K562 (cell line): ENCODE measurements at regions not wholly inside any gene's neighbourhood (a gene's known extent, or its start where the extent isn't known, plus 50 kb on each side); places are given as distances from the start of the nearest gene placed in this dataset.

Source experiments
- ATAC-seq: fragments of 200-7000 bp; cut with Tn5 transposase; 3 replicates; pipeline ENCODE4 v1.9.1; 2020; ENCODE audit warnings: moderate library complexity
- BruUV-seq: library from RNA; stranded (reverse); fragments of 400-500 nt; replicated peaks from 2 replicates; lab custom pipeline; 2021; lab: Mats Ljungman, UMichigan
- CTCF ChIA-PET: fragments of 300-600 bp; formaldehyde crosslinking; extraction: SDS; loops from one replicate; lab custom pipeline; 2021; ENCODE audit warnings: low intra/inter-chr PET ratio; lab: Yijun Ruan, JAX
- POLR2A ChIA-PET: fragments of 300-600, 350-650 bp; sonication (Branson Sonifier 250); formaldehyde crosslinking; extraction: SDS; loops from one replicate; lab custom pipeline; 2021; ENCODE audit warnings: antibody characterized with exemption, inconsistent platforms; lab: Yijun Ruan, JAX
- DNase-seq, 4 experiments: peaks; one replicate each; pipeline versions ENCODE4 v3.0.0 to v3.0.0-alpha.2; 2011 to 2018; ENCODE audit warnings: low spot score in 3 of 4, mixed read lengths in 3 of 4; ENCODE audit errors: extremely low read depth in 1 of 4
- FAIRE-seq: peaks from 2 replicates; lab custom pipeline; 2011; peaks lifted over from hg19 to GRCh38; lab: Jason Lieb, UNC
- H2AFZ ChIP-seq: 2 replicates; pipeline ENCODE4 v1.6.0; 2011; ENCODE audit warnings: low read depth, low read length, control low read depth, inconsistent platforms
- H3K27ac ChIP-seq: fragments of 200-600 bp; 3 replicates; pipeline ENCODE4 v1.8.0; 2011; ENCODE audit warnings: low read depth, mild to moderate bottlenecking, control low read depth, inconsistent platforms, low read length, moderate library complexity, mixed read lengths; ENCODE audit errors: extremely low read depth
- H3K27me3 ChIP-seq, 2 experiments: fragments of 300-600 bp in 1 of 2; 2 replicates in 1 of 2; 3 replicates in 1 of 2; pipeline versions ENCODE4 v1.6.0 to v1.8.0; 2011; ENCODE audit warnings: inconsistent platforms in 2 of 2, low read length in 2 of 2, mild to moderate bottlenecking in 1 of 2, mixed read lengths in 1 of 2, moderate library complexity in 1 of 2; ENCODE audit not compliant: control insufficient read depth in 2 of 2, insufficient read depth in 2 of 2
- H3K36me3 ChIP-seq: fragments of 300-600 bp; 3 replicates; pipeline ENCODE4 v1.8.0; 2011; ENCODE audit warnings: mild to moderate bottlenecking, low read length, inconsistent platforms; ENCODE audit not compliant: control insufficient read depth, insufficient read depth
- H3K4me1 ChIP-seq, 2 experiments: fragments of 200-600 bp in 1 of 2; replicated peaks in 1 of 2; 2 replicates in 1 of 2; 3 replicates in 1 of 2; pipeline versions ENCODE4 v1.5.1 to v1.8.0; 2011; ENCODE audit warnings: inconsistent platforms in 2 of 2, low read length in 2 of 2, mild to moderate bottlenecking in 1 of 2, mixed read lengths in 1 of 2, moderate library complexity in 1 of 2; ENCODE audit not compliant: control insufficient read depth in 2 of 2, insufficient read depth in 2 of 2
- H3K4me2 ChIP-seq: 2 replicates; pipeline ENCODE4 v1.6.1; 2011; ENCODE audit warnings: low read length, control low read depth, inconsistent platforms, mixed read lengths; ENCODE audit not compliant: insufficient read depth
- H3K4me3 ChIP-seq: fragments of 200-600 bp; sonication (generic), shearing (Covaris generic); 2 replicates; pipeline ENCODE4 v1.5.1; 2016; ENCODE audit warnings: control low read depth, inconsistent platforms
- H3K79me2 ChIP-seq: fragments of 200-600 bp; 3 replicates; pipeline ENCODE4 v1.8.0; 2011; ENCODE audit warnings: low read length, inconsistent platforms; ENCODE audit not compliant: control insufficient read depth, insufficient read depth
- H3K9ac ChIP-seq, 2 experiments: 2 replicates each; pipeline versions ENCODE4 v1.6.0 to v1.6.1; 2011; ENCODE audit warnings: low read depth in 2 of 2, low read length in 2 of 2, control low read depth in 1 of 2, inconsistent platforms in 1 of 2, mild to moderate bottlenecking in 1 of 2, mixed read lengths in 1 of 2; ENCODE audit not compliant: insufficient read depth in 1 of 2
- H3K9me1 ChIP-seq: one replicate; pipeline ENCODE4 v1.6.0; 2011; ENCODE audit warnings: inconsistent platforms, mild to moderate bottlenecking, low read length, moderate library complexity; ENCODE audit not compliant: control insufficient read depth, insufficient read depth
- H3K9me3 ChIP-seq: replicated peaks from 2 replicates; pipeline ENCODE4 v1.5.1; 2011; ENCODE audit warnings: low read depth, low read length, inconsistent platforms; ENCODE audit not compliant: control insufficient read depth, insufficient read depth
- H4K20me1 ChIP-seq: replicated peaks from 2 replicates; pipeline ENCODE4 v1.6.1; 2011; ENCODE audit warnings: low read length, inconsistent platforms, mixed read lengths; ENCODE audit not compliant: control insufficient read depth, insufficient read depth
- AFF1 ChIP-seq, 2 experiments: fragments of 450-650 bp; IDR thresholded peaks; 2 replicates each; pipeline ENCODE4 v1.6.1; 2018; ENCODE audit warnings: mild to moderate bottlenecking in 2 of 2, low read depth in 1 of 2; ENCODE audit not compliant: partially characterized antibody in 2 of 2
- ATF4 ChIP-seq: fragments of 450-650 bp; formaldehyde crosslinking; IDR thresholded peaks from 2 replicates; pipeline ENCODE4 v1.4.0; 2022; ENCODE audit warnings: mild to moderate bottlenecking, moderate library complexity
- ESRRB ChIP-seq: fragments of 250-450 bp; sonication (Bioruptor Pico); IDR thresholded peaks from 2 replicates; pipeline ENCODE4 v1.5.0; 2020; ENCODE audit warnings: mild to moderate bottlenecking, moderate library complexity, borderline replicate concordance
- PHF21A ChIP-seq: fragments of 450-650 bp; IDR thresholded peaks from 2 replicates; pipeline ENCODE4 v1.6.1; 2017; ENCODE audit warnings: low read depth, borderline replicate concordance
- PTBP1 ChIP-seq: fragments of 200-400 bp; formaldehyde crosslinking; IDR thresholded peaks from 2 replicates; pipeline ENCODE4 v1.6.1; 2017; ENCODE audit warnings: low read depth, low read length
- SPI1 ChIP-seq: IDR thresholded peaks from 2 replicates; pipeline ENCODE4 v1.6.1; 2011; ENCODE audit warnings: low read depth, low read length, control low read depth, borderline replicate concordance
- SRSF1 ChIP-seq: fragments of 200-400 bp; formaldehyde crosslinking; IDR thresholded peaks from 2 replicates; pipeline ENCODE4 v1.6.1; 2017; ENCODE audit warnings: mild to moderate bottlenecking, low read depth, low read length, moderate library complexity
- TGIF2 ChIP-seq: sonication (generic); formaldehyde crosslinking; IDR thresholded peaks from 2 replicates; pipeline ENCODE4 v1.8.1; 2022; ENCODE audit warnings: mild to moderate bottlenecking, missing genetic modification reagents, moderate library complexity
- ZNF212 ChIP-seq: fragments of 450-650 bp; formaldehyde crosslinking; IDR thresholded peaks from 2 replicates; pipeline ENCODE4 v1.4.0; 2020; ENCODE audit warnings: mild to moderate bottlenecking
- ZNF318 ChIP-seq, 2 experiments: fragments of 450-650 bp; IDR thresholded peaks; 2 replicates each; pipeline ENCODE4 v1.6.1; 2016; ENCODE audit warnings: mild to moderate bottlenecking in 2 of 2, borderline replicate concordance in 1 of 2, low read depth in 1 of 2, moderate library complexity in 1 of 2
- WGBS: fragments of 100-300 bp; shearing (Covaris generic); methylation state at CpG from one replicate; pipeline ENCODE4 v1.1.6; 2016; ENCODE audit warnings: low coverage, mixed read lengths; ENCODE audit not compliant: insufficient coverage; ENCODE audit errors: missing lambda C conversion rate; 5-methylcytosine and 5-hydroxymethylcytosine counted together
- in situ Hi-C: fragments of 300-500 bp; cut with MboI; formaldehyde crosslinking; loops from 4 replicates; pipeline ENCODE4 v1.15.0; 2018; ENCODE audit warnings: inconsistent platforms, mixed read lengths
- intact Hi-C: fragments of 100-400 bp; cut with micrococcal nuclease; formaldehyde crosslinking; loops from 2 replicates; pipeline ENCODE4 v1.14.2; 2022

- intact Hi-C loops, result no loop called here
- POLR2A ChIA-PET, result interaction anchor here (0.7 kb wide), 1 partner anchor 407 kb away, joined by 3 read pairs; no protein-coding TSS in a partner anchor
- no peak for TF ChIP-seq ZNF212
- TF ChIP-seq SRSF1, result no peak
- no peak for TF ChIP-seq TGIF2 (CRISPR knock-in tag)
- no peak for TF ChIP-seq SPI1
- TF ChIP-seq PHF21A, result no peak
- no peak for TF ChIP-seq AFF1 (IDR thresholded peaks at IDR 0.05; ENCODE audit: low read depth in 1 of 2, partially characterized antibody in 2 of 2)
- TF ChIP-seq ESRRB (CRISPR knock-in tag), result no peak
- no peak for TF ChIP-seq PTBP1
- no peak for TF ChIP-seq ATF4 (CRISPR knock-in tag)
- TF ChIP-seq ZNF318 (IDR thresholded peaks at IDR 0.05; ENCODE audit: borderline replicate concordance in 1 of 2, low read depth in 1 of 2), result no peak
Observed at GRCh38 chr10:43773736-43774135, 125.1 kb upstream of the ZNF32 start.

More at GRCh38 chr10:43773736-43774135, 125.1 kb upstream of the ZNF32 start:
- no peak overlapping the region for H3K27ac ChIP-seq
- peaks cover 0 to 6% of the 10 kb centered on the region in 2 experiments; a peak in 1 of 5 replicates for H3K27me3 ChIP-seq
- CTCF ChIA-PET, result no interaction called here
- H3K36me3 ChIP-seq, result no peaks in the 10 kb centered on the region
- ATAC-seq, result no peak
- FAIRE-seq, result no peak
- no peaks in the 10 kb centered on the region for H3K79me2 ChIP-seq
- WGBS, result 0% methylated on average over 1 of the region's 1 CpG
- H2AFZ ChIP-seq, result no peak overlapping the region
- H3K9me1 ChIP-seq, result no peaks in the 10 kb centered on the region
- H3K4me1 ChIP-seq, result no peaks in the 10 kb centered on the region
- no peak overlapping the region for H3K4me3 ChIP-seq
- no peaks in the 10 kb centered on the region for H3K9me3 ChIP-seq
- H4K20me1 ChIP-seq, result no peaks in the 10 kb centered on the region
- in situ Hi-C loops, result no loop called here
- H3K9ac ChIP-seq, result no peak overlapping the region
- H3K4me2 ChIP-seq, result no peak overlapping the region
- DNase-seq, result no peak
- no TSS peak for BruUV-seq
